GM18511 (cell line): ENCODE measurements at regions not wholly inside any gene's neighbourhood (a gene's known extent, or its start where the extent isn't known, plus 50 kb on each side); places are given as distances from the start of the nearest gene placed in this dataset.
"Not testable (repeated sequence)": the region's sequence is repeated elsewhere in the genome, so short reads cannot be mapped to it uniquely, and the experiment has no call there.

Experiments
- ATAC-seq: cut with Tn5 transposase; IDR thresholded peaks from one replicate; pipeline ENCODE4 v1.9.1; 2021; ENCODE audit warnings: mild to moderate bottlenecking, moderate library complexity; ENCODE audit not compliant: unreplicated experiment

DNA sequence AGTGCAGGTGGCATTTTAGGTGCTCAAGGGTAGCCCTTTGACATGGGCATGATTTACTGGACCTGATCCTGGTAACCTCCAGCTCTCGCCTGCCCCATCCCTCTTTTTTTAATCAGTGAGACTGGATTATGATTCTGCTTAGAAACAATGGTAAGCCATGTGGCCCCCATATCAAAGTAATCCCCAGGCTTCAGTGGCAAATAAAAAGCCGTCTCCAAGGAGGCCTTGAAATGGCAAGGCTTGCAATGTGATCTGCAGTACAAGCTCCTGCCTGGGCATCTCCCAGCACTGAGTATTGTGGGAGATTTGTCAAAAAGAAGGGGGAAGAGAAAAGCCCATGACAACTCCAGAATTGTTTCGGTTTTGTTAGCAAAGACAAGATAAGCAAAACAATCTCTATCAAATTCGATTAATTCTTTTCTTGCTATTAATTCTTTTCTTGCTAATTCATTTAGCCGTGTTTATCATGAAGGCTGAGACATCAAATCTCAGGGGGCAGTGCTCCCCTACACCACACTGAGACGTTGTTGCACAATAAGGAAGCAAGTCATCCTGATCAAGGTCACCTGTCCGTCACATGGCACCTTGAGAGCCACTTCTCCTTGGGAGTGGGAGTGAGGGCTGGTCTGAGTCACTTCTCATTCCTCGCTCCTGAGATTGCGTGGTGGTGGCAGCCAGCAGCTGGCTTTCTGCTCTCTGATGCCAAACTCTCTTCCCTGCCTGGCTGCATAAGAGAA, 312.7 kb upstream of the GATB start:
- ATAC-seq, result no peak

DNA sequence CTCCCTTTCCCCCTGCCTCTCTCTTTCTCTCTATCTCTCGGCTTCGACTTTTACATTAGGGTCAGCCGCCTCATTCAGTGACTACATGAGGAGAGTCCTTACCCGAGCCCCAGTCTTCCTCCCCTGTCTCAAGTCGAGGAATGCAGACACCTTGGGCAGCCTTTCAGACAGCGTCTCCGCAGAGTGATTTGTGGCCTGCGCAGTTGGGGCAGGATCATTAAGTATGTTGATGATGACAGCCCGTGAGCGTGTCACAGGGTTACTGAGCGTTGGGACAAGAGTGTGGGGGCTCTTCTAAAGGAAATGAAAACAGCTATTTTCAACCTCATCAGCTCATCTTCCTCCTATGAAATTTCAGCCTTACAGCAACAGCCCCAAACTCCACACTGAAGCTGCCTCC, 312.1 kb upstream of the GATB start:
- ATAC-seq, result no peak

- ATAC-seq, result no peak
These were observed 311.2 kb upstream of the GATB start for GRCh38 chr4:152072001-152072485.

- no peak for ATAC-seq
These were observed 310.0 kb upstream of the GATB start for GRCh38 chr4:152070854-152071253.

- no peak for ATAC-seq
These were observed 308.1 kb upstream of the GATB start for GRCh38 chr4:152068866-152069265.

DNA sequence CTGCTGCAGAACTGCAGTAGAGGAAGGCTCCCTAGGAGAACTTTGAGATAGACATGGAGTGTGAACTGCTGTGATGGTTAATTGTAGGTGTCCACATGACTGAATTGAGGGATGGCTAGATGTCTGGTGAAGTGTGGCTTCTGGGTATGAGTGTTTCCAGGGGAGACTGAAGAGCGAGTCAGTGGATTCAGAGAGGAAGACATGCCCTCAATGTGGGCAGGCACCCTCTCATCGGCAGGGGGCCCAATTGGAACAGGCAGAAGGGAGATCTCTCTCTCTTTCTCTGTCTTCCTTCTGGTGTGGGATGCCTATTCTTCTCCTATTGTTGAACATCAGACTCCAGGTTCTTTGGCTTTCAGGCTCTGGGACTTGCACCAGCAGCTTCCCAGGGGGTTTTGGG, 304.7 kb upstream of the GATB start:
- no peak for ATAC-seq

- no peak for ATAC-seq
These were observed 303.9 kb upstream of the GATB start for GRCh38 chr4:152064753-152065152.

- no peak for ATAC-seq
These were observed 303.5 kb upstream of the GATB start for GRCh38 chr4:152064282-152064681.

- ATAC-seq, result no peak
These were observed 302.9 kb upstream of the GATB start for GRCh38 chr4:152063621-152064240.

GRCh38 chr4:152062936-152063620, 302.3 kb upstream of the GATB start:
- no peak for ATAC-seq

- ATAC-seq, result no peak
These were observed 293.9 kb upstream of the GATB start for GRCh38 chr4:152054731-152055130.

- no peak for ATAC-seq
These were observed 291.7 kb upstream of the GATB start for GRCh38 chr4:152052451-152053057.

GRCh38 chr4:152051332-152051731, 290.5 kb upstream of the GATB start:
- ATAC-seq, result not testable (repeated sequence)

GRCh38 chr4:152050106-152050505, 289.3 kb upstream of the GATB start:
- no peak for ATAC-seq

DNA sequence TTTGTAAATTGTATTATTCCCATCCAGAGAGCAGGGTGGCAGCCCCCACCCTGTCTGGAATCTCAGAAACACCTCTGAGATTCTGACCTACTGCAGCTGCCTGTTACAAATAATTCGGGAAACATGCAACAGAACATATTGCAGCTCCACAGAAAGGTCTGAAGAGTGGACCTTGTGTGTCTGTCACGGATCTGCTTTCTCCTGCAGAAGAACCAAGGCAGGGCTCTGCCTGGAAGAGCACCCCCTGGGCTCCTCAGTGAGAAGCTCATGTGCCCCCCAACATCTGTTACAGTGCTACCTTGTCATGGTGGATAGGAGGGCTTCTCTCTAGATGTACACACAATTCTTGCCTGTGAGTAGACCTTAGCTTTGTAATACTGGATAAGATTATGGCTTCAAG, 286.6 kb upstream of the GATB start:
- ATAC-seq, result no peak

GRCh38 chr4:152045807-152046571, 285.2 kb upstream of the GATB start:
- peak; percentile 66 for ATAC-seq

DNA sequence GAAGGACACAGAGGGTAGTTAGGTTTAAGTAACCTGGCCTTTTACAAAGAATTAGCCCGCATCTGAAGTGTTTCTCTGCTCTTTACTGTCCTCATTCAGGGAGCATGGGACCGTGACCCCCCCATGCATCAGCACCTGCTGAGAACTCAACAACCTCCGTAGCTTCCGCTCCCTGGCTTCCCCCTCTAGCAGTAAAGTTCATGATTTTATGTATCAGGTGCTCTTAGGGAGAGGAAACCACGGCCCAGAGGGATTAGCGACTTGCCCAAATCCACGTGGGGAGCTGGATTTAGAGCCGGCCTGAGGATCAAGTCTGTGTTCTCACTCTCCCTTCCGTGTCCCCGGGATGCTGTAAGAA, 284.6 kb upstream of the GATB start:
- peak; percentile 62 for ATAC-seq

GRCh38 chr4:152044331-152045036, 283.7 kb upstream of the GATB start:
- ATAC-seq, result no peak

DNA sequence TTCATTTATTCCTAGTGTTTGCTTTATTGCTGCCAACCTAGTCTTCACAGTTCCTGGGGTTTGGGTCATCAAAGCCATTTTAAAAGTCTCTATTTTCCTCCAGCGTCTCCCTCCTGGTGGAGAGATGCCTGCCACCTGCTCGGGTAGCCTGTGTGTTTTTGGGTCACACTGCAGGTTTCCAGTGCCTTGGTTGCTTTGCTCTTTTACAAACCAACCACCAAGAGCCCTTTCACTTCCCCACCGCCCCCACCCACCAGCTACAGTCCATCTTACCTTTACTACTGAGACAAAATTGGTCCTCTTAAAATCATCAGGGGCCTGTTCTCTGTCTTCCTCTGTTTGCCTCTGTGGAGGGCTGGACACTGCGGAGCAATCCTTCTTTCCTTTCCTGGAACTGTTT, 280.5 kb upstream of the GATB start:
- no peak for ATAC-seq

DNA sequence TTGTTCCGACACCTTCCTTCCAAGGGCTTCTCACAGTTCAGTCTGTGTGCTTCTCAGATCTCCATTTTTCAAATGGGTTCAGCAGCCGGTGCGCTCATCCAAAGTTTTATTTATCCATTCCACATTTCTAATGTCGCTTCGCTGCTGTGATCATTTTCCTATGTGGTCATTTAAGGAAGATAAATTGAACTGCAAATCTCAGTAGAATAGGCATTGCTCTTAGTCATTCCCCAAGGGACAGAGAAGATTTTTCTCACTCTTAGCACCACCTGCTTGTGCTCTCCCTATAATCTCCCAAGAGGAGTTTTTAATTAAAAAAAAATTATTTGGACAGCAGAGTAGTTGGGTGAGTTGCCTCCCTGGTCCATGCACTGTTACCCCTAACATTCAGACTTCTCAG, 278.9 kb upstream of the GATB start:
- no peak for ATAC-seq
